ENCODE measurements at regions not wholly inside any gene's neighbourhood (a gene's known extent, or its start where the extent isn't known, plus 50 kb on each side); places are given as distances from the start of the nearest gene placed in this dataset.

- POLR2A ChIA-PET, result no interaction called here
These were observed 105.1 kb upstream of the STT3B start for GRCh38 chr3:31427623-31428022.

DNA sequence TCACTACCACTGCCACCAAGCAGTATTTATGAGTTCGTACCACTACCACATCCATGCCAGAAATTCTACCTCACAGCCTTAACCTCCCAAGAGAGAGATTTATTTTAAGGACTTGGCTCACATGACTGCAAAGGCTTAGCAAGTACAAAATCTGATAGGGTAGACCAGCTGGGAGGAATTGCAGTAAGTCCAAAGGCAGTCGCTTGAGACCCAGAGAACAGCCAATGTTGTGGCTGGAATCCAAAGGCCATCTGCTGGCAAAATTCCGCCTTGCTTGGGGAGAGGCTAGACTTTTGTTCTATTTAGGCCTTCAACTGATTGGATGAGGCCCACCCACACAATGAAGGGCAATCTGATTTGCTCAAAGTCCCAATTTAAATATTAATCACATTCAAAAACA, 101.4 kb upstream of the STT3B start:
- POLR2A ChIA-PET, result no interaction called here
- 96% methylated on average over 3 of the region's 3 CpGs for WGBS (ENCODE audit: insufficient coverage)
- no peak overlapping the region for H3K4me3 ChIP-seq (ENCODE audit: control insufficient read depth in 1 of 7, extremely low read depth in 1 of 7, insufficient read depth in 4 of 7, low read depth in 2 of 7, low read length in 6 of 7)
- H3K27ac ChIP-seq (ENCODE audit: insufficient read depth in 1 of 2, low read depth in 1 of 2, low read length in 2 of 2, poor library complexity in 1 of 2, severe bottlenecking in 2 of 2), result no peak overlapping the region
- no peak for DNase-seq
- H3K9me3 ChIP-seq (ENCODE audit: control extremely low read depth in 1 of 5, control insufficient read depth in 4 of 5, insufficient read depth in 2 of 5, low read depth in 1 of 5, low read length in 4 of 5), result peaks cover 0 to 2% (median 2%) of the 10 kb centered on the region in 5 experiments
- H3K27me3 ChIP-seq (replicated peaks in 2 of 5; ENCODE audit: control insufficient read depth in 4 of 5, insufficient read depth in 5 of 5, low read length in 4 of 5), result no peaks in the 10 kb centered on the region
- H3K4me1 ChIP-seq (ENCODE audit: control extremely low read depth in 1 of 4, control insufficient read depth in 4 of 4, insufficient read depth in 4 of 4, low read length in 3 of 4), result no peaks in the 10 kb centered on the region
- no peaks in the 10 kb centered on the region for H3K36me3 ChIP-seq (ENCODE audit: control insufficient read depth in 4 of 4, insufficient read depth in 4 of 4, low read length in 3 of 4)
- CTCF ChIA-PET, result interaction anchor here (1.0 to 1.8 kb wide), 2 partner anchors 9 to 13 kb away, joined by 3 read pairs; no protein-coding TSS in a partner anchor

More at GRCh38 chr3:31427623-31428022, 105.1 kb upstream of the STT3B start:
- DNase-seq, result no peak
- Histone ChIP-seq H3K36me3 (ENCODE audit: control insufficient read depth in 4 of 4, insufficient read depth in 4 of 4, low read length in 3 of 4) (no peaks in the 10 kb centered on the region), H3K27ac (ENCODE audit: insufficient read depth in 1 of 2, low read depth in 1 of 2, low read length in 2 of 2, poor library complexity in 1 of 2, severe bottlenecking in 2 of 2) (no peak overlapping the region), H3K9me3 (ENCODE audit: control extremely low read depth in 1 of 5, control insufficient read depth in 4 of 5, insufficient read depth in 2 of 5, low read depth in 1 of 5, low read length in 4 of 5) (peaks cover 0 to 10% (median 2%) of the 10 kb centered on the region in 5 experiments), H3K27me3 (replicated peaks in 2 of 5; ENCODE audit: control insufficient read depth in 4 of 5, insufficient read depth in 5 of 5, low read length in 4 of 5) (no peaks in the 10 kb centered on the region), H3K4me1 (ENCODE audit: control extremely low read depth in 1 of 4, control insufficient read depth in 4 of 4, insufficient read depth in 4 of 4, low read length in 3 of 4) (no peaks in the 10 kb centered on the region), H3K4me3 (ENCODE audit: control insufficient read depth in 1 of 7, extremely low read depth in 1 of 7, insufficient read depth in 4 of 7, low read depth in 2 of 7, low read length in 6 of 7) (no peak overlapping the region)
- CTCF ChIA-PET, result interaction anchor here (1.2 to 1.3 kb wide), 2 partner anchors 11 to 56 kb away, joined by 3 to 5 read pairs; no protein-coding TSS in a partner anchor
- WGBS (ENCODE audit: insufficient coverage), result no CpG with 5 or more reads among the region's 1 CpG

- H3K36me3 ChIP-seq (ENCODE audit: control insufficient read depth in 4 of 4, insufficient read depth in 4 of 4, low read length in 3 of 4), result no peaks in the 10 kb centered on the region
- 74% methylated on average over 6 of the region's 7 CpGs for WGBS (ENCODE audit: insufficient coverage)
- H3K27me3 ChIP-seq (replicated peaks in 2 of 5; ENCODE audit: control insufficient read depth in 4 of 5, insufficient read depth in 5 of 5, low read length in 4 of 5), result no peaks in the 10 kb centered on the region
- H3K9me3 ChIP-seq (ENCODE audit: control extremely low read depth in 1 of 5, control insufficient read depth in 4 of 5, insufficient read depth in 2 of 5, low read depth in 1 of 5, low read length in 4 of 5), result peaks cover 2 to 13% (median 8%) of the 10 kb centered on the region in 5 experiments
- peaks cover 0 to under 1% (median 0%) of the 10 kb centered on the region in 4 experiments for H3K4me1 ChIP-seq (ENCODE audit: control extremely low read depth in 1 of 4, control insufficient read depth in 4 of 4, insufficient read depth in 4 of 4, low read length in 3 of 4)
- H3K4me3 ChIP-seq (ENCODE audit: control insufficient read depth in 1 of 7, extremely low read depth in 1 of 7, insufficient read depth in 4 of 7, low read depth in 2 of 7, low read length in 6 of 7), result no peak overlapping the region
- CTCF ChIA-PET, result no interaction called here
- no peak overlapping the region for H3K27ac ChIP-seq (ENCODE audit: insufficient read depth in 1 of 2, low read depth in 1 of 2, low read length in 2 of 2, poor library complexity in 1 of 2, severe bottlenecking in 2 of 2)
- DNase-seq, result peak in 1 of 3 donors; percentile 18
- POLR2A ChIA-PET, result no interaction called here
These were observed 99.6 kb upstream of the STT3B start for GRCh38 chr3:31432897-31433678.

DNA sequence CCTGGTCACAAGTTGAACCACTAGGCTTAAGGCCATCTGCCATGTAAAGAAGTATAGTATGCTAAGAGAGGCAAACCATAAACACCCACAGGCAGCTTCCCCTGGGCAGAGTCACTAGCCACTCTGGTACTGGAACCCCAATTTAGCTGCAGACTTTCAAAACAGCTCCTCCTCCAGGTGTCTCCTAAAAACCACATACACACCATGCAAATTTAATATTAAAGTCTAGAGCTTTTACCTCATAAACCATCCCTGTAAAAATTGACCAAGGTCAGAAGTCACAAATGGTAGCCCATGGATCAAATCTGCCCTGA, 99.1 kb upstream of the STT3B start:
- Histone ChIP-seq H3K36me3 (ENCODE audit: control insufficient read depth in 4 of 4, insufficient read depth in 4 of 4, low read length in 3 of 4) (no peaks in the 10 kb centered on the region), H3K9me3 (ENCODE audit: control extremely low read depth in 1 of 5, control insufficient read depth in 4 of 5, insufficient read depth in 2 of 5, low read depth in 1 of 5, low read length in 4 of 5) (peaks cover 2 to 13% (median 8%) of the 10 kb centered on the region in 5 experiments), H3K4me1 (ENCODE audit: control extremely low read depth in 1 of 4, control insufficient read depth in 4 of 4, insufficient read depth in 4 of 4, low read length in 3 of 4) (peaks cover 0 to 6% (median under 1%) of the 10 kb centered on the region in 4 experiments), H3K4me3 (ENCODE audit: control insufficient read depth in 1 of 7, extremely low read depth in 1 of 7, insufficient read depth in 4 of 7, low read depth in 2 of 7, low read length in 6 of 7) (no peak overlapping the region), H3K27me3 (replicated peaks in 2 of 5; ENCODE audit: control insufficient read depth in 4 of 5, insufficient read depth in 5 of 5, low read length in 4 of 5) (no peaks in the 10 kb centered on the region), H3K27ac (ENCODE audit: insufficient read depth in 1 of 2, low read depth in 1 of 2, low read length in 2 of 2, poor library complexity in 1 of 2, severe bottlenecking in 2 of 2) (no peak overlapping the region)
- ChIA-PET POLR2A (no interaction called here), CTCF (no interaction called here)
- DNase-seq, result no peak

GRCh38 chr3:31434819-31435218, 97.9 kb upstream of the STT3B start:
- CTCF ChIA-PET, result interaction anchor here (0.7 kb wide), 1 partner anchor 12 kb away, joined by 4 read pairs; no protein-coding TSS in a partner anchor
- no peaks in the 10 kb centered on the region for H3K36me3 ChIP-seq (ENCODE audit: control insufficient read depth in 4 of 4, insufficient read depth in 4 of 4, low read length in 3 of 4)
- peaks cover 9 to 18% (median 10%) of the 10 kb centered on the region in 4 experiments for H3K4me1 ChIP-seq (ENCODE audit: control extremely low read depth in 1 of 4, control insufficient read depth in 4 of 4, insufficient read depth in 4 of 4, low read length in 3 of 4)
- H3K27ac ChIP-seq (ENCODE audit: insufficient read depth in 1 of 2, low read depth in 1 of 2, low read length in 2 of 2, poor library complexity in 1 of 2, severe bottlenecking in 2 of 2), result no peak overlapping the region
- POLR2A ChIA-PET, result no interaction called here
- H3K4me3 ChIP-seq (ENCODE audit: control insufficient read depth in 1 of 7, extremely low read depth in 1 of 7, insufficient read depth in 4 of 7, low read depth in 2 of 7, low read length in 6 of 7), result no peak overlapping the region
- H3K9me3 ChIP-seq (ENCODE audit: control extremely low read depth in 1 of 5, control insufficient read depth in 4 of 5, insufficient read depth in 2 of 5, low read depth in 1 of 5, low read length in 4 of 5), result peaks cover 2 to 13% (median 8%) of the 10 kb centered on the region in 5 experiments
- DNase-seq, result no peak
- no CpG with 5 or more reads among the region's 1 CpG for WGBS (ENCODE audit: insufficient coverage)
- no peaks in the 10 kb centered on the region for H3K27me3 ChIP-seq (replicated peaks in 2 of 5; ENCODE audit: control insufficient read depth in 4 of 5, insufficient read depth in 5 of 5, low read length in 4 of 5)

DNA sequence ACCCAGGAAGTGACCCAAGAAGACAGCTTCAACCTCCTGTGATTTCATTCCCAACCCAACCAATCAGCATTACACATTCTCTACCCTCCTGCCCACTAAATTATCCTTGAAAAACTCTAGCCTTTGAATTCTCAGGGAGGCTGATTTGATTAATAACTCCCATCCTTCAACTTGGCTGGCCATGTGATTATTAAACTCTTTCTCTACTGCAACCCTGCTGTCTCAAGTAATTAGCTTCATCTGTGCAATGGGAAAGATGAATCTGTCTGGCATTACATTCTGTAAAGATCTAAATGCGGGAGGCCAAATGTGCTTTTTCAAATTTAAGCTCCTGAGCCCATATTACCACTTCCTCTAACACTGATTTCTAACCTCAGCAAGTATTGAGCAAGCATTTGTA, 95.9 kb upstream of the STT3B start:
- POLR2A ChIA-PET, result no interaction called here

GRCh38 chr3:31438742-31439141, 94.0 kb upstream of the STT3B start:
- no peak overlapping the region for H3K4me3 ChIP-seq (ENCODE audit: control insufficient read depth in 1 of 7, extremely low read depth in 1 of 7, insufficient read depth in 4 of 7, low read depth in 2 of 7, low read length in 6 of 7)
- POLR2A ChIA-PET, result no interaction called here
- WGBS (ENCODE audit: insufficient coverage), result 100% methylated on average over 1 of the region's 2 CpGs
- no peaks in the 10 kb centered on the region for H3K27me3 ChIP-seq (replicated peaks in 2 of 5; ENCODE audit: control insufficient read depth in 4 of 5, insufficient read depth in 5 of 5, low read length in 4 of 5)
- no peak overlapping the region for H3K27ac ChIP-seq (ENCODE audit: insufficient read depth in 1 of 2, low read depth in 1 of 2, low read length in 2 of 2, poor library complexity in 1 of 2, severe bottlenecking in 2 of 2)
- no peaks in the 10 kb centered on the region for H3K36me3 ChIP-seq (ENCODE audit: control insufficient read depth in 4 of 4, insufficient read depth in 4 of 4, low read length in 3 of 4)
- CTCF ChIA-PET, result interaction anchor here (1.0 to 1.6 kb wide), 8 partner anchors 9 to 213 kb away, joined by 3 to 10 read pairs (median 4); no protein-coding TSS in a partner anchor
- no peak for DNase-seq
- peaks cover 9 to 29% (median 18%) of the 10 kb centered on the region in 4 experiments for H3K4me1 ChIP-seq (ENCODE audit: control extremely low read depth in 1 of 4, control insufficient read depth in 4 of 4, insufficient read depth in 4 of 4, low read length in 3 of 4)
- peaks cover 2 to 12% (median 8%) of the 10 kb centered on the region in 5 experiments for H3K9me3 ChIP-seq (ENCODE audit: control extremely low read depth in 1 of 5, control insufficient read depth in 4 of 5, insufficient read depth in 2 of 5, low read depth in 1 of 5, low read length in 4 of 5)

More for the DNA sequence above, 95.9 kb upstream of the STT3B start:
- no peak overlapping the region for H3K27ac ChIP-seq (ENCODE audit: insufficient read depth in 1 of 2, low read depth in 1 of 2, low read length in 2 of 2, poor library complexity in 1 of 2, severe bottlenecking in 2 of 2)
- no peaks in the 10 kb centered on the region for H3K27me3 ChIP-seq (replicated peaks in 2 of 5; ENCODE audit: control insufficient read depth in 4 of 5, insufficient read depth in 5 of 5, low read length in 4 of 5)
- CTCF ChIA-PET, result interaction anchor here (1.2 kb wide), 1 partner anchor 25 kb away, joined by 4 read pairs; no protein-coding TSS in a partner anchor
- H3K4me3 ChIP-seq (ENCODE audit: control insufficient read depth in 1 of 7, extremely low read depth in 1 of 7, insufficient read depth in 4 of 7, low read depth in 2 of 7, low read length in 6 of 7), result no peak overlapping the region
- H3K36me3 ChIP-seq (ENCODE audit: control insufficient read depth in 4 of 4, insufficient read depth in 4 of 4, low read length in 3 of 4), result no peaks in the 10 kb centered on the region
- H3K4me1 ChIP-seq (ENCODE audit: control extremely low read depth in 1 of 4, control insufficient read depth in 4 of 4, insufficient read depth in 4 of 4, low read length in 3 of 4), result peaks cover 9 to 29% (median 18%) of the 10 kb centered on the region in 4 experiments
- DNase-seq, result peak in 1 of 3 donors; percentile 10
- WGBS (ENCODE audit: insufficient coverage), result 89% methylated on average over 1 of the region's 1 CpG
- peaks cover 2 to 13% (median 8%) of the 10 kb centered on the region in 5 experiments for H3K9me3 ChIP-seq (ENCODE audit: control extremely low read depth in 1 of 5, control insufficient read depth in 4 of 5, insufficient read depth in 2 of 5, low read depth in 1 of 5, low read length in 4 of 5)
